Fibroblast of pulmonary artery (primary cell): ENCODE measurements at regions not wholly inside any gene's neighbourhood (a gene's known extent, or its start where the extent isn't known, plus 50 kb on each side); places are given as distances from the start of the nearest gene placed in this dataset.

Source experiments
- DNase-seq: peaks from one replicate; pipeline ENCODE4 v3.0.0-alpha.2; 2010; ENCODE audit warnings: low read depth
- H3K4me3 ChIP-seq: replicated peaks from 2 replicates; pipeline ENCODE4 v1.5.1; 2011; ENCODE audit warnings: low read depth, mild to moderate bottlenecking, control low read depth, low read length, moderate library complexity
- TF ChIP-seq, protein P1 (sequence below): IDR thresholded peaks from 2 replicates; pipeline ENCODE4 v1.5.1; 2011; ENCODE audit warnings: mild to moderate bottlenecking, control low read depth, low read length, inconsistent platforms; ENCODE audit errors: missing control alignments

DNA sequence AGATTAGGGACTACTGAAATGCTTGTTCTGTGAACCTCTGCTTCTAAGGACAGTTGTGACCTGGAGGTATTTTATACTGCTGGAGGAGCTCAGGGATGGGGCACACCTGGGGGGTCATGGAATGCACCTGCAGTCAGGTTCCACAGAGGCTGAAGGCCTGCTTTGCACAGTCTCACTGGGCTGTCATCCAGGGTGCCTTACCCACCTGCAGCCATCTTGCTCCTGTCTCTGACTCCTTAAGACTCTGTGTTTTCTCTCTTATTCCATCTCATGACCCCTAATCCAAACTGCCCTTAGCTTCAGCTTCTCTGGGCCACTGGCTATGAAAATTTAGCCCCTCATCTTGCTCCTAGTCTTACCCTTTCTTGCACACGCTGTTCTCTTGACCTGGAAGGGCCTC lies 127.0 kb upstream of the SNX19 start:
- no peak overlapping the region for H3K4me3 ChIP-seq
- no peak for DNase-seq

DNA sequence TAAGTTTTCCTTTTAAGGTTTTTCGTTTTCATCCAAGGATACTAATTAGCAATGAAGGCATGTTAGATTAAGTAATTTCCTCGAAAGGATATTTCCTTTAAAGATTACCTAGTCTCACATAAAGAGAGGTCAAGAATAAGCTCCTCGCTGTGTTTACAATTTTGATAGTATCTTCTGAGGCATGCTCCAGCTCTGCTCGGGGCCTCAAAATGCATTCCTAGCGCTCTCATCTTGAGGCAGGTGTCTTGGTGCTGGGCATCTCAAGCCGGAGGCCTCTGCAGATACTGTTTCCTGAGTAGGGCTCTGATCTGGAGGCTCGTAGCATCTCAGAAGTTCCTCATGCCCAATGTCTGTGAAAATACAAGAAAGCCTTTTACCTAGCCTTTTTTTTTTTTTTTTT lies 128.6 kb upstream of the SNX19 start:
- no peak overlapping the region for H3K4me3 ChIP-seq
- no peak for DNase-seq
- TF ChIP-seq, protein P1, sequence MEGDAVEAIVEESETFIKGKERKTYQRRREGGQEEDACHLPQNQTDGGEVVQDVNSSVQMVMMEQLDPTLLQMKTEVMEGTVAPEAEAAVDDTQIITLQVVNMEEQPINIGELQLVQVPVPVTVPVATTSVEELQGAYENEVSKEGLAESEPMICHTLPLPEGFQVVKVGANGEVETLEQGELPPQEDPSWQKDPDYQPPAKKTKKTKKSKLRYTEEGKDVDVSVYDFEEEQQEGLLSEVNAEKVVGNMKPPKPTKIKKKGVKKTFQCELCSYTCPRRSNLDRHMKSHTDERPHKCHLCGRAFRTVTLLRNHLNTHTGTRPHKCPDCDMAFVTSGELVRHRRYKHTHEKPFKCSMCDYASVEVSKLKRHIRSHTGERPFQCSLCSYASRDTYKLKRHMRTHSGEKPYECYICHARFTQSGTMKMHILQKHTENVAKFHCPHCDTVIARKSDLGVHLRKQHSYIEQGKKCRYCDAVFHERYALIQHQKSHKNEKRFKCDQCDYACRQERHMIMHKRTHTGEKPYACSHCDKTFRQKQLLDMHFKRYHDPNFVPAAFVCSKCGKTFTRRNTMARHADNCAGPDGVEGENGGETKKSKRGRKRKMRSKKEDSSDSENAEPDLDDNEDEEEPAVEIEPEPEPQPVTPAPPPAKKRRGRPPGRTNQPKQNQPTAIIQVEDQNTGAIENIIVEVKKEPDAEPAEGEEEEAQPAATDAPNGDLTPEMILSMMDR = no peak

More for the DNA sequence above, 127.0 kb upstream of the SNX19 start:
- TF ChIP-seq, protein P1 = no peak

DNA sequence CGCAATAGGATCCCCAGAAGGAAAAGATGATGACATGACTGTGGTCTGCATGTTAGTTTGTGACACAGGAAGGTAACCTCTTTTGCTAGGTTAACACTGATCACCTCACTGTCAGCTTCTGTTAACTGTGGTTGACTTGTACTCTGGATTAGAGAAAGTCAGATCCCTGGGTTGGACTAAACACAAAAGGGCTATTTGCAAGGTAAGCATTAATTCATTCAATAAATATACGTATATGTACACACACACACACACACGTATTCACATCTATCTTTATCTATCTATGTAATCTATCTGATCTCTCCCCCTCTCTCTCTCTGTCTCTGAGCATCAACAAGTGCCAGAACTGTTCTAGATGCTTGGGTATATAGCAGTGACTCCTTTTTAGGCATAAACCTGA lies 136.1 kb upstream of the SNX19 start:
- no peak for DNase-seq
- H3K4me3 ChIP-seq = no peak overlapping the region
- TF ChIP-seq, protein P1 = no peak

DNA sequence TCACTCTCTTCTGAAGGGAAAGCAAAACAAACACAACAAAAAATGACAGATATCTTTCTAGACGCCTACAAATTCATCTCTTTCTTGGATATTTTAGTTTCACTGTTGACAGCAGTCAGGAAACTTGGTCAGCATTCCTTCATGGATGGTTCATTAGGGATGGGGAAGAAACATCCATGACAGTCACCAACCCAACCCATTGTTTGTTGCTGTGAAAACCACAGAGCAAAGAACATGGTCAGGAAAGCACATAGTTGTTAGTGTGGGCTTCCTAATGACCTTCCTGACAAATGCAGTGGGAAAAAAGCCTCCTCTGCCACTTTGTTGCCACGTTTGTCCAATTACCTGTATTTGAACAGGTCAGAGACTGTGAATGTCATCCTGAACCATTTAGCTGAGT lies 139.8 kb upstream of the SNX19 start:
- TF ChIP-seq, protein P1 = no peak
- DNase-seq = no peak
- H3K4me3 ChIP-seq = no peak overlapping the region

DNA sequence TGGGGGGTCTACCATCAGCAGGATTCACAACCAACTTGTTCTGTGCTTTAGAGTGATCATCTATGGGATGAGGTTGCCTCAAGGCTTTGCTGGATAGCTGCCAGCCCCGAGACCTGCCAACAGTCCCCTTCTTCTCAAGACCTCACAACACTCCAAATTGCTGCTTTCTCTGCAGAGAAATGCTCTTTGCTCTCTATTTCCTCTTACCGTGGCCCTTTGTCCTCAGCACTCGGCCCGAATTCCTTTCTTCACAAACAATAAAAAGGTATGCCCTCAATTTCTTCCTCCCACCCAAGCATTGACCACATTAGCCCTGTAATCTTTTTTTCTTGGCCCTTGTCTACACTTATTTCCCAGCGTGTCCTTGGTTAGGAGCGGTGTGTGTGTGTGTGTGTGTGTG lies 147.4 kb upstream of the SNX19 start:
- DNase-seq = no peak
- TF ChIP-seq, protein P1 = no peak
- H3K4me3 ChIP-seq = no peak overlapping the region

DNA sequence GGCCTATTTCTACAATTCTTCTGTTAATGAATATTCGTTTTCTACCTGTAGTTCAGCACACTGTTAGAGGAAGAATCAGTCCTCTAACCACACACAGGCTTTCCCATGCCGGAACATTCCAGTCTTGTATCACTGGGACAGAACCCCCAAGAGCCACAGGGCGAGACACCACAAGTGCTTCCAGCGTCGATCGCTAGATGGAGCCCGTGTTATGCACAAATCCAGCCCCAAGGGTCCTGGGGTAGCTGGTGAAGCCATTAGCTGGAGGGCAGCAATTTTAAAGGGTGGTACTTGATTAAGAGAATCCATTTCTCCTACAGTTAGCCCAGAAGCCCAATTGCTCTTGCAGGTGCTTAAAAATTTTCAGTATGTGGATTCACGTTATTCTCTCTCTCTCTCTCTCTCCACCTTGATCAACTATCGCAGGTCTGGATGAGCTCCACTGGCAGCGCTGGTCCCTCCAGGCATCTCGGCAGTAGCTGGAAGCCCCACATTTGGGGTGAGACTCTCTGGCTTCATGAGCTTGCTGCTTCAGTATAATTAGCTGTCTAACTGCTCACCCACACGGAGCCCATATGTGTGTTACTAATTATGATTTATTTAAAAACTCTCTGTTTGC lies 148.2 kb upstream of the SNX19 start:
- no peak overlapping the region for H3K4me3 ChIP-seq
- peak; percentile 64 for DNase-seq
- TF ChIP-seq, protein P1 = peak; percentile 92
